Mononuclear cell (primary cell): ENCODE measurements at regions not wholly inside any gene's neighbourhood (a gene's known extent, or its start where the extent isn't known, plus 50 kb on each side); places are given as distances from the start of the nearest gene placed in this dataset.

Experiments used
- H3K27me3 ChIP-seq: 2 replicates; pipeline ENCODE4 v1.6.0; 2011; ENCODE audit warnings: low read length, control low read depth; ENCODE audit not compliant: insufficient read depth
- H3K4me1 ChIP-seq: 2 replicates; pipeline ENCODE4 v1.5.1; 2011; ENCODE audit warnings: mild to moderate bottlenecking, low read length, control low read depth; ENCODE audit not compliant: insufficient read depth
- H3K4me3 ChIP-seq: 2 replicates; pipeline ENCODE4 v1.5.1; 2011; ENCODE audit warnings: mild to moderate bottlenecking, low read length, moderate library complexity
- H3K9me3 ChIP-seq: 2 replicates; pipeline ENCODE4 v1.5.1; 2011; ENCODE audit warnings: low read depth, mild to moderate bottlenecking, control low read depth, low read length

DNA sequence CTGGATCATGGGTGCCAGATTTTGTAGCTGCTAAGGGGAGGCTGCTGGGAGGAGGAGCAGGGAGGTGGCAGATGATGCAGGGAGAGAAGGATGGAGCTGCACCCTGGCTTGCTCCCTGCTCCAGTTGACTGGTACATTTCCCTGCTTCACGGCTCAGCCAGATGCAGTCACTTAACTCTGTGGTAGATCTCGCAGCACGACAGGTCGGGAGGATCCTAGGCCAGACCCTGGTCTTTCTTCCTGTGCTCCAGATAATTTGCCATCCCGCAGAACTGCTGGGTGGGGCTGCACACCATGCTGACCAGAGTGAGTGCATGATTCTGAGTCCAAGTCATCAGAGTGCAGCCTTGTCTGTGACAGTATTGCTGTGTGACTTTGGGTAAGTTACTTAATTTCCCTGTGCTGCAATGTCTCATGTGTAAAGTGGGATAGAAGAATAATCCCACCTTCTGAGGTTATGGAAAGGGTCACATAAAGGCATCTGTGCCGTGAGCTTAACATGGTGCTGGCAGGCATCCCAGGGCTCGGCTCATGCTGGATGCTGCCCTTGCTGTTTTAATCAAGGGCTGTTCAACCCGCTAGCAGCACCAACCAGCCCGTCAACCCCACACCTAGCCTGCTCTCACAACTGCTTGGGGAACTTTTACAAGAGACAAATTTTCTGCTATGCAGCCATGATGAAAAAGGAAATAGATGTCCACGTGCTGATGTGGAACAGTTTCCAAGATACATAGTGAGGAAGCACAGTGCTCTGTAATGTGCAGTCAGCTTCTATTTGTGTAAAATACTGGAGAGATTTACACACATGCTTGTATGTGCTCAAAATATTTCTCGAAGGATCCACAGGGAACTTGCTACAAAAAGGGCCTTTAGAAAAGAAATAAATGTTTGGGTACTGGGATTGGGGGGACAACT lies 257.9 kb downstream of the CDH26 start:
- Histone ChIP-seq H3K4me1 (no peaks in the 10 kb centered on the region), H3K27me3 (no peaks in the 10 kb centered on the region), H3K4me3 (no peak overlapping the region), H3K9me3 (no peaks in the 10 kb centered on the region)

DNA sequence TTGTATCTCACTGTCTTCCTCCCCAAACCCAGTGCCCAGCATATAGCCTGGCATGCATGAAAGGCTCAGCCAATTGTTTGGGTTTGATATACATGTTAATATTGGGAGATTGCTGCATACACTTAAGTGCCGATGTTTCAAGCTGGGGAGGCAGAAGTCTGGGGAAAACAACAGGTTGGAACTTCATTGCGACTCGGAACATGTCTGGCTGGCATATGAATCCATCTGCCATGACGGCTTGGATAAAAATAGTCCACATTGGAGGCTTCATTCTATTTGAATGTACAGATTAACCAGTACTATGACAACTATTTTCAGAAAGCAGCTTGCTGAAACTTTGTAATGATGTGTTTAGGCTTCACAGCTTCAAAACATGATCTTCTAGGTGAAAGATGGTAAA lies 261.0 kb downstream of the CDH26 start:
- H3K4me1 ChIP-seq: no peaks in the 10 kb centered on the region
- no peaks in the 10 kb centered on the region for H3K9me3 ChIP-seq
- H3K4me3 ChIP-seq: no peak overlapping the region
- no peaks in the 10 kb centered on the region for H3K27me3 ChIP-seq

DNA sequence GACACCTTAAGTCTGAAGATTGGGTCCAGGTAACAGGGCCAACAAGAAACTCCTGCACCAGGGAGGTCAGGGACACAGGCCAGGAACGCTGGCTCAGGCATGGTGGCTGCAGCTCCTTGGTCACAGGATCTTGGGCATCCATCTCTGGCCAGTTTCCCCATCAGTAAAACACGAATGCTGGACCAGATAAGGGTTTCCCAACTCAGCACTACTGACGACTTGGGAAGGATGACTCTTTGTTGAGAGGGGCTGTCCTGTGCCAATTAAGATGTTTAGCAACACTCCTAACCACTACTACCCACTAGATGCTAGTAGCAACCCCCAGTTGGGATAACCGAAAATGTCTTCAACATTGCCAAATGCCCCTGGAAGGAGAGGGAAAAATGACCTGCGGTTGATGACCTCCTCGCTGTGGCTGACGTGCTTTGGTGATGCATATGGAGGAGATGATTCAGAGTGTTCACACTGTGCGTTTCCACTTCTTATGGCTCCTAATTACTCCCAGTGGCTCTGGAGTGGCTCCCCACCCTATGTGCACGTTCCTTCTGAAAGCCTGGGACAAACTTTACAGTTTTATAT lies 261.9 kb downstream of the CDH26 start:
- H3K4me1 ChIP-seq: no peaks in the 10 kb centered on the region
- no peak overlapping the region for H3K4me3 ChIP-seq
- H3K9me3 ChIP-seq: no peaks in the 10 kb centered on the region
- no peaks in the 10 kb centered on the region for H3K27me3 ChIP-seq

DNA sequence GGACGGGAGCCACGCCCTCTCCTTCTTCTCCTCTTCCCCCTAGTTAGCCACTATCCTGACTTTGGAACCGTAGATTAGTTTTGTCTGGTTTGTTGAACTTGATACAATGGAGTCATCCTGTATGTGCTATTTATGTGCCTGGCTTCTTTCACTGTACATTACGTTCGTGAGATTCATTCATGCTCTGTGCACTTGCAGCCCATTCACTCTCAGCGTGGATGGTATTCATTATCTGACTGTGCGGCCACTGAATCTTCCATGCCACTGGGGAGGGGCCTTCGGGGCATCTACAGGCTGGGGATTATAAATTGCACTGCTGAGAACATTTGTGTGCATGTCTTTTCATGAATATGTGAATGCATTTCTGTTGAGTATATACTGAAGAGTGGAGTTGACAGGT lies 262.5 kb downstream of the CDH26 start:
- Histone ChIP-seq H3K4me1 (no peaks in the 10 kb centered on the region), H3K9me3 (no peaks in the 10 kb centered on the region), H3K27me3 (no peaks in the 10 kb centered on the region), H3K4me3 (no peak overlapping the region)

- H3K4me3 ChIP-seq: no peak overlapping the region
- H3K9me3 ChIP-seq: no peaks in the 10 kb centered on the region
- peaks cover 6% of the 10 kb centered on the region for H3K4me1 ChIP-seq
- no peaks in the 10 kb centered on the region for H3K27me3 ChIP-seq
These were observed 263.4 kb downstream of the CDH26 start for GRCh38 chr20:60221593-60221992.

GRCh38 chr20:60222497-60222896 lies 264.3 kb downstream of the CDH26 start:
- Histone ChIP-seq H3K4me1 (peaks cover 13% of the 10 kb centered on the region), H3K27me3 (no peaks in the 10 kb centered on the region), H3K9me3 (no peaks in the 10 kb centered on the region), H3K4me3 (no peak overlapping the region)

DNA sequence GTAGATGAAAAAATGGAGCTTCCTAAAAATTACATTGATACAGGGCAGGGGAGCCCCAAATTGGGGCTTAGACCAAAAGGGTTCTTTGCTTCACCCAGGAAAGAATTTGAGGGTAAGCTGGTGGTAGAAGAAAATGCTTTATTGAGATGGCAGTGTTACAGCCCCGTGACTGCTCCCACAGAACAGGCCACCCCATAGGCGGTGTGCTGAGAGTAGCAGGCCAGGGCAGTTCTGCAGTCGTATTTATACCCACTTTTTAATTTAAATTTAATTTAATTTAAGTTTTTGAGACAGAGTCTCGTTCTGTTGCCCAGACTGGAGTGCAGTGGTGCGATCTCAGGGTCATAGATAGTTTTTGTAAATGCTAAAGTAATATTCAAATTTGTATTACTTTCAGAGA lies 265.0 kb downstream of the CDH26 start:
- H3K4me3 ChIP-seq: no peak overlapping the region
- H3K4me1 ChIP-seq: peaks cover 19% of the 10 kb centered on the region
- no peaks in the 10 kb centered on the region for H3K9me3 ChIP-seq
- no peaks in the 10 kb centered on the region for H3K27me3 ChIP-seq

DNA sequence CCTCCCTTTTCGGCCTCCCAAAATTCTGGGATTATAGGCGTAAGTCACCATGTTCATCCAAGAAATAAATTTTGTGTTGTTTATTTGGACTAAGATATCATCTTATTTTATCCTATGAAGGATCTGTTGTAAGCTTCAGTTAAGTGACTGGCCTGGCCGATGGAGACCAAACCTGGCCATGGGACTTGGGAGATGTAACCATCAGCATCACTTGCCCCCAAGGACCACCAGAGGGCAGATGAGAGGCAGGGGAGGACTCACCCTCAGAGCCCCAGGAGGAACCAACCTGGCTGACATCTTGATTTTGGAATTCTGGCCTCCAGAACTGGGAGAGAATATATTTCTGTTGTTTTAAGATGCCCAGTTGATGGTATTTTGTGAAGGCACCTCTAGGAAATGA lies 266.7 kb downstream of the CDH26 start:
- no peak overlapping the region for H3K4me3 ChIP-seq
- no peaks in the 10 kb centered on the region for H3K27me3 ChIP-seq
- H3K4me1 ChIP-seq: peaks cover 32% of the 10 kb centered on the region
- H3K9me3 ChIP-seq: no peaks in the 10 kb centered on the region

- Histone ChIP-seq H3K4me1 (peaks cover 43% of the 10 kb centered on the region), H3K4me3 (no peak overlapping the region), H3K9me3 (no peaks in the 10 kb centered on the region), H3K27me3 (no peaks in the 10 kb centered on the region)
These were observed 270.0 kb downstream of the CDH26 start for GRCh38 chr20:60228255-60228654.

- Histone ChIP-seq H3K4me1 (peaks cover 32% of the 10 kb centered on the region), H3K9me3 (no peaks in the 10 kb centered on the region), H3K4me3 (no peak overlapping the region), H3K27me3 (no peaks in the 10 kb centered on the region)
These were observed 274.2 kb downstream of the CDH26 start for GRCh38 chr20:60232380-60232779.

DNA sequence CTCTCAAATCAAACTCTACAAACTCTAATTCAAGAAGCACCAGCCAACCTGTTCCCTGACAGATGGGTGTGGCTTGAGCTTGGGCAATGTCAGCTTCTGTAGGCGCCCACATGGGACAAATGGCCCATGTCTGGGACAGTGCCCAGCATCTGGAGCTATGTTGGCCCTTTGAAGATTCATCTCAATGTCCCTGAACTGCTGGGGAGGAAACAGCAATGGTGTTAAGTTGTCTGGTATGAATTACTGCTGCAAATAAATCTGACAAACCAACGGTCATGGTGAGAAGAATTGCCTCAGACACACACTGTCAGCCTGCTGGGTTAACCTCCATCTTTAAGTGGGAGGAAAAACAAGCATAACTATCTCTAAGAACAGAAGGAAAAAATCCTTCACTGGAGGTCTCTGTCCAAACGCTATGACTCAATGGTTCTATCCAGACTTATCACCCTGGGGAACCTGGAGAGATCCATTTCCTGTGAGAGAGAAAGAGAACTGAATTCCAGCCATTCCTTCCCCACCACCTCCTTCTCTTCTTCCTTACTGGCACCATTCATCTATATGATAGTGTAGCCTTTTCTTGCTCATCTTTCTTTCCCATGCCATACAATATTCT lies 274.9 kb downstream of the CDH26 start:
- no peak overlapping the region for H3K4me3 ChIP-seq
- no peaks in the 10 kb centered on the region for H3K27me3 ChIP-seq
- peaks cover 24% of the 10 kb centered on the region for H3K4me1 ChIP-seq
- H3K9me3 ChIP-seq: no peaks in the 10 kb centered on the region

DNA sequence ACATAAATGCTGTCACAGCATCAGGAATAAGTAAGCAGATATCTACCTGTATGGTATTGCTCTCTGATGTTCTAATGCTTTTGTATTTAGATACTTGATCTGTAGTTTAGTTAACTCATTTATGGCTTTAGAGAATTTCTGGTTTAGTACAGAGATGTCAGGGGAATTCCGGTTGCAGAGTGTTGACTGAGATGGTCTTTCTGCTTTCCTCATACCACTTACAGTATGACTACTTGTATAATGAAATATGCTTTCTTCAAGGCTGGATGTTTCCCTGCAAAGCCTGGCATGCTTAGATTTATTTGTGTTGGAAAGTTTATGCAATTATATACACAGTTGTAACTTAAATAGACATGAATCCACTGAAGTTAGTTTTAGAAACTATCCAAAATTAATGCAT lies 278.4 kb downstream of the CDH26 start:
- Histone ChIP-seq H3K4me3 (no peak overlapping the region), H3K4me1 (no peaks in the 10 kb centered on the region), H3K27me3 (no peaks in the 10 kb centered on the region), H3K9me3 (no peaks in the 10 kb centered on the region)

GRCh38 chr20:60237981-60238380 lies 279.8 kb downstream of the CDH26 start:
- H3K4me3 ChIP-seq: no peak overlapping the region
- H3K27me3 ChIP-seq: no peaks in the 10 kb centered on the region
- no peaks in the 10 kb centered on the region for H3K9me3 ChIP-seq
- no peaks in the 10 kb centered on the region for H3K4me1 ChIP-seq

DNA sequence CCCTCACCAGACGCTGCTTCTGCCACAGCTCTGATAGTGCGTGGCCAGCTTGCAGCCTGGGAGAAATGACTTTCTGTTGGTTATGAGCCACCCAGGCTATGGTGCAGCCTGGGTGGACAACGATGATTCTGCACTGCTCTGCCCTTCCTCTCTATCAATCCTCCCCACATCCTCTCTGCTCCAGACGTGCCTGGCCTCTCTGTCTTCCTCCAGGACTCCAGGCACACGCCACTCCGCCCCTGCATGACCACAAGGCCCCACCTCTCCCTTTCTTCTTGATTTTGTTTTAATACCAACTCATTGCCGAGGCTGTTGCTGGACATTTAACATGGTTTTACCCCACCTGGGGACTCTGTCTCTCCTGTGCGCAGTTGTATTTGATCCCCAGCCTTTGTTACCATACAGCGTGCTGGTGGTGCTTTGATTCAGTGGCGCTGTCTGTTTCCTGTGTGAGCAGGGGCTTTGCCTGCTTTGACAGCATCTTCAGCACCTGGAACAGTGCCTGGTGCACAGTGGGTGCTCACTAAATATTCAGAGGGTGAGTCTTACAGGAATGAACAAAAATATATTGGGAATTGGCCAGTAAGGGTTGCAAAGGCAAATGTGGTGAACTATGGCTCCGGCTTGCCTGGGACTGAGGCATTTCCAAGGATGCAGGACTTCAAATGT lies 280.9 kb downstream of the CDH26 start:
- Histone ChIP-seq H3K4me3 (no peak overlapping the region), H3K9me3 (no peaks in the 10 kb centered on the region), H3K27me3 (no peaks in the 10 kb centered on the region), H3K4me1 (no peaks in the 10 kb centered on the region)

GRCh38 chr20:60239956-60240355 lies 281.7 kb downstream of the CDH26 start:
- H3K4me3 ChIP-seq: no peak overlapping the region
- H3K27me3 ChIP-seq: no peaks in the 10 kb centered on the region
- no peaks in the 10 kb centered on the region for H3K9me3 ChIP-seq
- no peaks in the 10 kb centered on the region for H3K4me1 ChIP-seq
